Pons (tissue), 1 donor: ENCODE measurements at regions not wholly inside any gene's neighbourhood (a gene's known extent, or its start where the extent isn't known, plus 50 kb on each side); places are given as distances from the start of the nearest gene placed in this dataset.
"Not testable (repeated sequence)": the region's sequence is repeated elsewhere in the genome, so short reads cannot be mapped to it uniquely, and the experiment has no call there.

ENCODE experiments used
- DNase-seq: peaks from one replicate; pipeline ENCODE4 v3.0.0-alpha.2; 2016; ENCODE audit warnings: low spot score

DNA sequence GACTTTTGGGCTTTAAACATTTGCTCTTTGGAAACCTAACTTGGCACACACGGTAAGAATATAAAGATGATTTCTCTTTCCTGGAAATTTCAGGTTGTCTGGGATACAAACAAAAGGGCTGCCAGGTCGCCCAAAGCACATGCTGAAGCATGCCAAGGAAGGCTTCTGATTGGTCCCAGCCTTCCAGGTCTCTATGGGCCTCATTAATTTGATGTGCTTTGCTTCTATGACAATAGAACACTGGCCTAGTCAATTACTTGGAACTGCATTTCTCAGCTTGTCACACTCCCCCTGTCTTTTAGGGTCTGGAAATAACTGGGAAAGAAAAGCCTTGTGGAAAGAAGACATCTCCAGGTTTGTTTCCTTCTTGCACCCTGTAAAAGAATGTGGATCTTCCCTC, 228.9 kb downstream of the ADCYAP1 start:
- DNase-seq = no peak

- DNase-seq = no peak
Observed at GRCh38 chr18:1147730-1148129, 243.1 kb downstream of the ADCYAP1 start.

DNA sequence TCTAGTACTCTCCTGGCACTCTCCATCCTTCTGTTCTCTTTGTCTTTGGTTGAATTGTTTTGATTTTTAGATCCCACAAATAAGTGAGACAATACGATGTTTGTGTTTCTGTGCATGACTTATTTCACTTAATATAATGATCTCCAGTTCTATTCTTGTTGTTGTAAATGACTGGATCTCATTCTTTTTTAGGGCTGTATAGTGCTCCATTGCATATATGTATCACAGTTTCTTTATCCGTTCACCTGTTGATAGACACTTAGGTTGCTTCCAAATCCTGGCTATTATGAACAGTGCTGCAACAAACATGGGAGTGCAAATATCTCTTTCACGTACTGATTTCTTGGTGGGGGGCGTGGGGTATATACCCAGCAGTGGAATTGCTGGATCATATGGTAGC, 245.0 kb downstream of the ADCYAP1 start:
- DNase-seq = no peak

DNA sequence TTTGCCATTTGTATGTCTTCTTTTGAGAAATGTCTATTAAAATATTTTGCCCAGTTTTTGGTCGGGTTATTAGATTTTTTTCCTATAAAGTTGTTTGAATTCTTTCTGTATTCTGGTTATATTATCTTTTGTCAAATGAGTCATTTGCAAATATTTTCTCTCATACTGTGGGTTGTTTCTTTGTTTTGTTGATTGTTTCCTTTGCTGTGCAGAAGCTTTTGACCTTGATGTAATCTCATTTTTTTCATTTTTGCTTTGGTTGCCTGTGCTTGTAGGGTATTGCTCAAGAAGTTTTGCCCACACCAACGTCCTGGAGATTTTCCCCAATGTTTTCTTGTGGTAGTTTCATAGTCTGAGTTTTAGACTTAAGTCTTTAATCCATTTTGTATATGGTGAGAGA, 245.7 kb downstream of the ADCYAP1 start:
- DNase-seq = no peak

GRCh38 chr18:1152958-1153357, 248.3 kb downstream of the ADCYAP1 start:
- not testable (repeated sequence) for DNase-seq

DNA sequence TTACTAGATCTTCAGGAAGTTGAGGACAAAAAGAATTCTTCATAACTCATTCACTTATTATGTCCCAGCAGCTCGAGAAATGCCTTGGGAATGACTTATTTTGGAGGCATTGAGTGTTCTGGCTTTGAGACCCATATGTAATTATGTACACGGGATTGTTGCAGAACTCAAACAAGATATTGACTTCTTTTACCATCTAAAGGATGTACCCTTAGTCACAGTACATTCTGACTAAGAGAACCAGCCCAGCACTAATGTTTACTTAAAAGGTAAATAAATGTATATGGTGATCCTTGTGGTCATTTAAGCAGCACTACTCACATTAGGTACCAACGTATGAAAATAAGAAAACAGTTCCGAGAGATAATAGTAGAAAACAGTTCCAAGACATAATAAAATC, 268.9 kb downstream of the ADCYAP1 start:
- DNase-seq = no peak

DNA sequence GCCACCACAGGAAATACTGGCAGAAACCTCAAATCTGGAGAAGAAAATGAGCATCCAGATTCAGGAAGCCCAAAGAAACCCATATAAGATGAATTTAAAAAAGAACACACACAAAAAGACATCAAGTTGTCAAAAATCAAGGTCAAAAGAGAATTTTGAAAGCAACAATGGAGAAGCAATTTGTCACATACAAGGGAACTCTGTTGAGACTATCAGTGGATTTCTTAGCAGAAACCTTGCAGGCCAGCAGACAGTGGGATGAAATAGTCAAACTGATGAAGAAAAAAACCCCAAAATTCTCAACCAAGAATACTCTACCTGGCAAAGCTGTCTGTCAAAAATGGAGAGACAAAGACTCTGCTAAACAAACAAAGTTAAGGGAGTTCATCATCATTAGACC, 272.6 kb downstream of the ADCYAP1 start:
- DNase-seq = no peak

DNA sequence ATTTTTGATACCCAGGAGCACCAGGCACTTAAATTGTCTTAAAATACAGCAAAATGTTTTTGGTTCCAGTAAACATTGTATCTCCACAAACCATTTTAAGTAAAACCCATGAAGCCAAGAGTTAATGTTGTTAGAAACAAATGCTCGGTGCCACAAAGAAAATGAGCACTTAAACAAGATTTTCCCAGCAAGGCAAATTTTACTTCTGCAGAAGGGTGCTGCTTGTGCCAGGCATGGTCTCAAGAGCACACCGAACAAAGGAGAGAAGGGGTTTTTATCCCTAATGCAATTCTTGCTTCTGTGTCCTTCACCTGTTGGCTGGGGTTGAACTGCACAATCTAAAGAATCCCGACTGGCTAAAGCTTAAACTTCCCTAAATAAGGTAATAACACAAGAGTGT, 286.7 kb downstream of the ADCYAP1 start:
- DNase-seq = no peak

DNA sequence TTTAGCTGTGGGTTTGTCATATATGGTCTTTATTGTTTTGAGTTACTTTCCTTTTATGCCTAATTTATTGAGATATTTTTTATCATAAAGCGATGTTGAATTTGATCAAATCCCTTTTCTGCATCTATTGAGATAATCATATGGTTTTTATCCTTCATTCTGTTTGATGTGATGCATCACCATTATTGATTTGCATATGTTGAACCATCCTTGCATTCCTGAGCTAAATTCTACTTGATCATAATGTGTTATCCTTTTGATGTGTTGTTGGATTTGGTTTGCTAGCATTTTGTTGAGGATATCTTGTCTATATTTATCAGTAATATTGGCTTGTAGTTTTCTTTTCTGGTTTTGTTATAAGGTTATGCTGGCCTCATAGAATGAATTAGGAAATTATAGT, 308.5 kb downstream of the ADCYAP1 start:
- DNase-seq = no peak

- no peak for DNase-seq
Observed at GRCh38 chr18:1222880-1223279, 318.2 kb downstream of the ADCYAP1 start.

DNA sequence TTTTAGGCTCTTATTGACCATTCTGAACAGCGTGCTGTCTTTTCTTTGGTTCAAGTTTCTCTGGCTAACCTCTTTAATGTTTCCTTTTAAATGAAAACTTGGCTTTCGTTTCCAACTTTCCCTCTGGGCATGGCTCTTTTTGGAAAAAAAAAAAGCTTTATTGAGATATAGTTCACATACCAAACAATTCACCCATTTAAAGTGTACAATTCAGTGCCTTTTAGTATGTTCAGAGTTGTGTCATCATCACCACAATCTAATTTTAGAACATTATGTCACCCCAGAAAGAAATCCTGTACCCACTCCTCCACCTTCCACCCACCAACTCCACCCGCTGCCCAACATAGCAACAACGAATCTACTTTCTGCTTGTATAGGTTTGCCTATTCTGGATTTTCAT, 322.4 kb downstream of the ADCYAP1 start:
- DNase-seq = no peak

GRCh38 chr18:1229634-1230033, 325.0 kb downstream of the ADCYAP1 start:
- DNase-seq = no peak

DNA sequence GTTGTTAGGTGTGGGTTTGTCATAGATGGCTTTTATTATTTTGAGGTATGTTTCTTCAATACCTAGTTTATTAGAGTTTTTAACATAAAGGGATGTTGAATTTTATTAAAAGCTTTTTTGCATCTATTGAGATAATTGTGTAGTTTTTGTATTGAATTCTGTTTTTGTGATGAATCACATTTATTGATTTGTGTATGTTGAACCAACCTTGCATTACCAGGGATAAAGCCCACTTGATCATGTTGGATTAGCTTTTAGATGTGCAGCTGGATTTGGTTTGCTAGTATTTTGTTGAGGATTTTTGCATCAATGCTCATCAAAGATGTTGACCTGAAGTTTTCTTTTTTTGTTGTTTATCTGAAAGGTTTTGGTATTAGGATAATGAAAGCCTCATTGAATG, 328.2 kb downstream of the ADCYAP1 start:
- no peak for DNase-seq

GRCh38 chr18:1240701-1241100, 336.0 kb downstream of the ADCYAP1 start:
- DNase-seq = no peak

DNA sequence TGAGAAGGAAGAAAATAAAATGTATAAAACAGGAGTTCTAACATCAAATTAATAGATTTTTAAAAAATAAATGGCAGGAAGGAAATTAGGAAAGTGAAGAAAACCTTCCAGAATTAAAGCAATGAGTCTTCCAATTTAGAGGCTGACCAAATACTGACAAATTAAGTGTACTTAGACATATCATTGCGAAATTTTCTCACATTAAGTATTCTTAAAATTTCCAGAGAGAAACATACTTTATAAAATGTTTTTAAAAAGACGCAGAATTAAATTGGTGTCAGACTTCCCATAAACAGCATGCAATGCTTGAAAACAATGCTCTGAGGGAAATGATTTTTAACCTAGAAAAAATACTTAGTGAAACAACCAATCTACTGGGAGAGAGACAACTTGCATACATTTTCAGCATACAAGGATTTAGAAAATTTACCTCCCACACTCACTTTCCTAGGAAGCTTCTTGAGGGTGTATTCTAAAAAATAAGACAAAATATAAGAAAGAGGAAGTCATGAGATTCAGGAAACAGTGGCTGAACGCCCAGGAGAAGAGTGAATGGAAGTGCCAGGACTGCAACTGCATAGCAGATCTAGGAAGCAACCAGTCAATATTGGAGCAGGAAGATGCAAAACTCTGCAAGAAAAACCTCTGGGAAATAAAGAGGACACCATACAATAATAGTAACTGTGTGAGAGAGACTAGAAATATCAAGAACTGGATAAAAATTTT, 339.9 kb downstream of the ADCYAP1 start:
- DNase-seq = no peak

GRCh38 chr18:1246827-1247226, 342.2 kb downstream of the ADCYAP1 start:
- no peak for DNase-seq

GRCh38 chr18:1252534-1252933, 347.9 kb downstream of the ADCYAP1 start:
- DNase-seq = no peak

DNA sequence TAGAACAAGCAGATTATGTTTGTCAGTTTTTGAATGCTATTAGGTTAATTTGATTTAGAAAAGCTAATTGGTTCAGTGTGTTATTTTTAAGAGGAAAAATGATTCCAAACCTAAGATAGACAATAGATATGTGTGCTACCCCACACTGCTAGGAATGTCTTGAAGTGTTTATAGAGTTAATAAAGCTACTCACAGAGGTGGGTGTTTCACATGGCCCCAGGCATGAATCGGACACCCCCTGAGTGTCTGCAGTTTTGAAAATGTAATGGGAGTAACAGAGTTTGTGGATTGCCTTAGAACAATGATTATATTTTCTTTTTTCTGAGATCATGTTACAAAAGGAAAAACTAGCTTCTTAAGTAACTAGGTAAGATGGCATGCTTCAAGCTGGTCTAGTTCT, 348.3 kb downstream of the ADCYAP1 start:
- no peak for DNase-seq

DNA sequence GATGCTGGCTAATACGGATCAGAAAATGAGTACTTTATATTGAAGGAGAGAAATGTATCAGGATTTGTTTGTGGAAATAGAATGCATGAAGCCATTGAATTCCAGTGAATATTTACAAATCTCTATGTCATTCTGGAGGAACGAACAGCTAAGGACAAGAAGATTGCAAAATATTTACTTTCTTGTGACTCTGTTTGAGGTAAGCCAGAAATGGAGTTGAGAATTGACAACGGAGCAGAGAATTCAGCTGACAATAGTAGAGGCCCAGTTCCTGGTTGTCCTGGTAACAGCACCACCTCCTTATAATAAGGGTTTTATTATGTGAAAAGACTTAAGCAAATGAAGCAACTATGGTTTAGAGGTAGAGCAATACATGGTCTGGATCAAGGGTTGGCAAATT, 349.2 kb downstream of the ADCYAP1 start:
- DNase-seq = no peak

- DNase-seq = no peak
Observed at GRCh38 chr18:1261054-1261453, 356.4 kb downstream of the ADCYAP1 start.

GRCh38 chr18:1267021-1267420, 362.4 kb downstream of the ADCYAP1 start:
- DNase-seq = no peak

DNA sequence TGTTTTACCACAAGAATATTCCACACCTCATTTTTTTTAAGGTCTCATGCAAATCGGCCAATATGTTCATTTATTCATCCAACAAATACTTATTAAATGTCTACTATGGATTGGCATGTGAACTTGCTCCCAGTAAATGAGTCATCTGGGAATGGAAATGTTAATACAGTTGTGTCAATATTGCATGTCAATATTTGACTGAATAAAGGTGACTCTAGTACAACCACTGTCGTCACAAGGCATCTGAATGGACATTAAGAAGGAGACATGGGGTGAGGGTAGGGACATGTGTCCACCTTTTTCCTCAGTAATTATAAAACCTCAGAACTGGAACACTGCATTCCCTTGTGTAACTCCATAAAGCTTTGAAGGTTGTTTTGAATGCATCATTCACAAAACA, 365.4 kb downstream of the ADCYAP1 start:
- DNase-seq = no peak

DNA sequence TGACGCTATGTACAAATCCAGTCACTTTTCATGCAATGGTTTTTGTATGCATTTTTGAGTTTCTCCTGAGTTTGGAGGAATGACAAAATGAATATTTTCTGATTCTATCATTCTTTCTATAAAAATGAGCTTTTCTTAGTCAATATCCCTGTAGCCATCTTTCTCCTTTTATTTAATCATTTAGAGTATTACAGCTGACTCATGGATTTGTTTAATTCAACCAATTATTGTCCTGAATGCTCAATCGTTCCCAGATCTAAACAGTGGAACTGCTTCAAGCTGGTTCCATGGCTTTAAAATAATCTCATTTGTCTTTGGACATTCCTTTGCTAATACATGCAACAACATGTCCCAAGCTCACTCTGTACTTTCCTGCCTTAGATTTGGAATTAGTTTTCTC, 368.8 kb downstream of the ADCYAP1 start:
- no peak for DNase-seq

DNA sequence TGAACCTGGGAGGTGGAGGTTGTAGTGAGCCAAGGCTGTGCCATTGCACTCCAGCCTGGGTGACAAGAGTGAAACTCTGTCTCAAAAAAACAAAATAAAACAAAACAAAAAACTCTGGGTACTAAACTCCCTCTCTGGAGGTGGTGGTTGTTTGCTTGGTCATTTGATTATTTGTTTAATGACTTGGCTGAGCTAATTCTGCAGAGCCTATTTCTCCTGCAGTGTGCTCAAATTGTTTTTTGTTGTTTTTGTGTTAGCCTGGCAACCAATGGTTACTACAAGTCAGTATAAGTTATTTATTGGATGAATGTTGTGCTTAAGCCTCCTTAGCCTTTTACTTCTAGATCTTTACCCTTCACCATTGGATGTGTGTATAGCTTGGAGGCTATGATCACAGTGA, 387.5 kb downstream of the ADCYAP1 start:
- no peak for DNase-seq

DNA sequence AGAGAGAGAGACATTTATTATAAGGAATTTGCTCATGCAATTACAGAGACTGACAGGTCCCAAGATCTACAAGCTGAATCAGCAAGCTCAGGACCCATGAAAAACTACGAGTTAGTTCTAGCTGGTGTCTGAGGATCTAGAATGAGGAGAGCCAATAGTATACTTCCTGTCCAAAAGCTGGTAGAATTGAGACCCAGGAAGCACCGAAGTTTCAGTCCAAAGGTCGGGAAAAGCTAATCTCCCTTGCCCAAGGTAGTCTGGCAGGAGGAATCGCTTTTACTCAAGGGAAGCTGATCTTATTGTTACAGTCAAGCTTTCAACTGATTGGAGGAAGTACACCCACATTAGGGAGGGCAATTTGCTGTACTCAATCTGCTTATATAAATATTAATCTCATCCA, 389.6 kb downstream of the ADCYAP1 start:
- no peak for DNase-seq
